GM23338 (cell line): ENCODE measurements at regions not wholly inside any gene's neighbourhood (a gene's known extent, or its start where the extent isn't known, plus 50 kb on each side); places are given as distances from the start of the nearest gene placed in this dataset.

Experiments
- CREB1 ChIP-seq: fragments of 250-450 bp; sonication (Bioruptor Pico); IDR thresholded peaks from 2 replicates; pipeline ENCODE4 v1.5.0; 2020; ENCODE audit warnings: low read depth, mild to moderate bottlenecking, moderate library complexity
- EZH2 ChIP-seq: fragments of 200-600 bp; sonication (generic); IDR thresholded peaks from one replicate; pipeline ENCODE4 v1.8.0; 2017; ENCODE audit warnings: antibody characterized with exemption, mild to moderate bottlenecking, low read depth; ENCODE audit not compliant: unreplicated experiment
- EZH2phosphoT487 ChIP-seq: fragments of 200-600 bp; sonication (generic); IDR thresholded peaks from one replicate; pipeline ENCODE4 v1.8.1; 2018; ENCODE audit warnings: antibody characterized with exemption; ENCODE audit not compliant: unreplicated experiment
- JUNB ChIP-seq: IDR thresholded peaks from one replicate; pipeline ENCODE4 v1.6.1; 2016; ENCODE audit warnings: antibody characterized with exemption; ENCODE audit not compliant: unreplicated experiment
- POLR2AphosphoS5 ChIP-seq: IDR thresholded peaks from 2 replicates; pipeline ENCODE4 v1.6.1; 2016; ENCODE audit warnings: antibody characterized with exemption, low read depth
- TF ChIP-seq, protein P1 (sequence below), 2 experiments: fragments of 200-600 bp in 1 of 2; sonication (generic) in 1 of 2; conservative IDR thresholded peaks; 2 replicates each; pipeline versions ENCODE4 v1.5.1 to v1.6.1; 2016 to 2017; ENCODE audit warnings: antibody characterized with exemption in 2 of 2, low read depth in 2 of 2, mild to moderate bottlenecking in 2 of 2, moderate library complexity in 1 of 2
- TF ChIP-seq, protein P2 (sequence below): IDR thresholded peaks from one replicate; pipeline ENCODE4 v1.6.1; 2018; ENCODE audit warnings: antibody characterized with exemption; ENCODE audit not compliant: unreplicated experiment
- TF ChIP-seq, protein P3 (sequence below): IDR thresholded peaks from 2 replicates; pipeline ENCODE4 v1.6.1; 2016; ENCODE audit warnings: antibody characterized with exemption
- TF ChIP-seq, protein P4 (sequence below): fragments of 250-450 bp; sonication (Bioruptor Pico); IDR thresholded peaks from 2 replicates; pipeline ENCODE4 v1.5.0; 2020; ENCODE audit warnings: mild to moderate bottlenecking, moderate library complexity

DNA sequence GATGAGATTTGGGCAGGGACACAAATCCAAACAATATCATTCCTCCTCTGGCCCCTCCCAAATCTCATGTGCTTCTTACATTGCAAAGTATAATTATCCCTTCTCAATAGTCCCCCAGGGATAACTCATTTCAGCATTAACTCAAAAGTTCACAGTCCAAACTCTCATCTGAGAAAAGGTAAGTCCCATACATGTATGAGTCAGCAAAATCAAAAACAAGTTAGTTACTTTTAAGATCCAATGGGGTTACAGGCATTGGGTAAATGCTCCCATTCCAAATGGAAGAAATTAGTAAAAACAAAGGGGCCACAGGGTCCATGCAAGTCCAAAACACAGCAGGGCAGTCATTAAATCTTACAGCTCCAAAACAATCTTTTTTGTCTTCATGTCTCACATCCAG lies 917.9 kb upstream of the CDH10 start:
- TF ChIP-seq, protein P1, sequence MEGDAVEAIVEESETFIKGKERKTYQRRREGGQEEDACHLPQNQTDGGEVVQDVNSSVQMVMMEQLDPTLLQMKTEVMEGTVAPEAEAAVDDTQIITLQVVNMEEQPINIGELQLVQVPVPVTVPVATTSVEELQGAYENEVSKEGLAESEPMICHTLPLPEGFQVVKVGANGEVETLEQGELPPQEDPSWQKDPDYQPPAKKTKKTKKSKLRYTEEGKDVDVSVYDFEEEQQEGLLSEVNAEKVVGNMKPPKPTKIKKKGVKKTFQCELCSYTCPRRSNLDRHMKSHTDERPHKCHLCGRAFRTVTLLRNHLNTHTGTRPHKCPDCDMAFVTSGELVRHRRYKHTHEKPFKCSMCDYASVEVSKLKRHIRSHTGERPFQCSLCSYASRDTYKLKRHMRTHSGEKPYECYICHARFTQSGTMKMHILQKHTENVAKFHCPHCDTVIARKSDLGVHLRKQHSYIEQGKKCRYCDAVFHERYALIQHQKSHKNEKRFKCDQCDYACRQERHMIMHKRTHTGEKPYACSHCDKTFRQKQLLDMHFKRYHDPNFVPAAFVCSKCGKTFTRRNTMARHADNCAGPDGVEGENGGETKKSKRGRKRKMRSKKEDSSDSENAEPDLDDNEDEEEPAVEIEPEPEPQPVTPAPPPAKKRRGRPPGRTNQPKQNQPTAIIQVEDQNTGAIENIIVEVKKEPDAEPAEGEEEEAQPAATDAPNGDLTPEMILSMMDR (conservative IDR thresholded peaks at IDR 0.05; ENCODE audit: low read depth in 2 of 2), result no peak
- TF ChIP-seq EZH2 (no peak), EZH2phosphoT487 (no peak), CREB1 (CRISPR knock-in tag) (no peak), JUNB (no peak), POLR2AphosphoS5 (no peak)
- TF ChIP-seq, protein P2, sequence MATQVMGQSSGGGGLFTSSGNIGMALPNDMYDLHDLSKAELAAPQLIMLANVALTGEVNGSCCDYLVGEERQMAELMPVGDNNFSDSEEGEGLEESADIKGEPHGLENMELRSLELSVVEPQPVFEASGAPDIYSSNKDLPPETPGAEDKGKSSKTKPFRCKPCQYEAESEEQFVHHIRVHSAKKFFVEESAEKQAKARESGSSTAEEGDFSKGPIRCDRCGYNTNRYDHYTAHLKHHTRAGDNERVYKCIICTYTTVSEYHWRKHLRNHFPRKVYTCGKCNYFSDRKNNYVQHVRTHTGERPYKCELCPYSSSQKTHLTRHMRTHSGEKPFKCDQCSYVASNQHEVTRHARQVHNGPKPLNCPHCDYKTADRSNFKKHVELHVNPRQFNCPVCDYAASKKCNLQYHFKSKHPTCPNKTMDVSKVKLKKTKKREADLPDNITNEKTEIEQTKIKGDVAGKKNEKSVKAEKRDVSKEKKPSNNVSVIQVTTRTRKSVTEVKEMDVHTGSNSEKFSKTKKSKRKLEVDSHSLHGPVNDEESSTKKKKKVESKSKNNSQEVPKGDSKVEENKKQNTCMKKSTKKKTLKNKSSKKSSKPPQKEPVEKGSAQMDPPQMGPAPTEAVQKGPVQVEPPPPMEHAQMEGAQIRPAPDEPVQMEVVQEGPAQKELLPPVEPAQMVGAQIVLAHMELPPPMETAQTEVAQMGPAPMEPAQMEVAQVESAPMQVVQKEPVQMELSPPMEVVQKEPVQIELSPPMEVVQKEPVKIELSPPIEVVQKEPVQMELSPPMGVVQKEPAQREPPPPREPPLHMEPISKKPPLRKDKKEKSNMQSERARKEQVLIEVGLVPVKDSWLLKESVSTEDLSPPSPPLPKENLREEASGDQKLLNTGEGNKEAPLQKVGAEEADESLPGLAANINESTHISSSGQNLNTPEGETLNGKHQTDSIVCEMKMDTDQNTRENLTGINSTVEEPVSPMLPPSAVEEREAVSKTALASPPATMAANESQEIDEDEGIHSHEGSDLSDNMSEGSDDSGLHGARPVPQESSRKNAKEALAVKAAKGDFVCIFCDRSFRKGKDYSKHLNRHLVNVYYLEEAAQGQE, result no peak
- TF ChIP-seq, protein P3, sequence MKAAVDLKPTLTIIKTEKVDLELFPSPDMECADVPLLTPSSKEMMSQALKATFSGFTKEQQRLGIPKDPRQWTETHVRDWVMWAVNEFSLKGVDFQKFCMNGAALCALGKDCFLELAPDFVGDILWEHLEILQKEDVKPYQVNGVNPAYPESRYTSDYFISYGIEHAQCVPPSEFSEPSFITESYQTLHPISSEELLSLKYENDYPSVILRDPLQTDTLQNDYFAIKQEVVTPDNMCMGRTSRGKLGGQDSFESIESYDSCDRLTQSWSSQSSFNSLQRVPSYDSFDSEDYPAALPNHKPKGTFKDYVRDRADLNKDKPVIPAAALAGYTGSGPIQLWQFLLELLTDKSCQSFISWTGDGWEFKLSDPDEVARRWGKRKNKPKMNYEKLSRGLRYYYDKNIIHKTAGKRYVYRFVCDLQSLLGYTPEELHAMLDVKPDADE, result no peak
- TF ChIP-seq, protein P4, sequence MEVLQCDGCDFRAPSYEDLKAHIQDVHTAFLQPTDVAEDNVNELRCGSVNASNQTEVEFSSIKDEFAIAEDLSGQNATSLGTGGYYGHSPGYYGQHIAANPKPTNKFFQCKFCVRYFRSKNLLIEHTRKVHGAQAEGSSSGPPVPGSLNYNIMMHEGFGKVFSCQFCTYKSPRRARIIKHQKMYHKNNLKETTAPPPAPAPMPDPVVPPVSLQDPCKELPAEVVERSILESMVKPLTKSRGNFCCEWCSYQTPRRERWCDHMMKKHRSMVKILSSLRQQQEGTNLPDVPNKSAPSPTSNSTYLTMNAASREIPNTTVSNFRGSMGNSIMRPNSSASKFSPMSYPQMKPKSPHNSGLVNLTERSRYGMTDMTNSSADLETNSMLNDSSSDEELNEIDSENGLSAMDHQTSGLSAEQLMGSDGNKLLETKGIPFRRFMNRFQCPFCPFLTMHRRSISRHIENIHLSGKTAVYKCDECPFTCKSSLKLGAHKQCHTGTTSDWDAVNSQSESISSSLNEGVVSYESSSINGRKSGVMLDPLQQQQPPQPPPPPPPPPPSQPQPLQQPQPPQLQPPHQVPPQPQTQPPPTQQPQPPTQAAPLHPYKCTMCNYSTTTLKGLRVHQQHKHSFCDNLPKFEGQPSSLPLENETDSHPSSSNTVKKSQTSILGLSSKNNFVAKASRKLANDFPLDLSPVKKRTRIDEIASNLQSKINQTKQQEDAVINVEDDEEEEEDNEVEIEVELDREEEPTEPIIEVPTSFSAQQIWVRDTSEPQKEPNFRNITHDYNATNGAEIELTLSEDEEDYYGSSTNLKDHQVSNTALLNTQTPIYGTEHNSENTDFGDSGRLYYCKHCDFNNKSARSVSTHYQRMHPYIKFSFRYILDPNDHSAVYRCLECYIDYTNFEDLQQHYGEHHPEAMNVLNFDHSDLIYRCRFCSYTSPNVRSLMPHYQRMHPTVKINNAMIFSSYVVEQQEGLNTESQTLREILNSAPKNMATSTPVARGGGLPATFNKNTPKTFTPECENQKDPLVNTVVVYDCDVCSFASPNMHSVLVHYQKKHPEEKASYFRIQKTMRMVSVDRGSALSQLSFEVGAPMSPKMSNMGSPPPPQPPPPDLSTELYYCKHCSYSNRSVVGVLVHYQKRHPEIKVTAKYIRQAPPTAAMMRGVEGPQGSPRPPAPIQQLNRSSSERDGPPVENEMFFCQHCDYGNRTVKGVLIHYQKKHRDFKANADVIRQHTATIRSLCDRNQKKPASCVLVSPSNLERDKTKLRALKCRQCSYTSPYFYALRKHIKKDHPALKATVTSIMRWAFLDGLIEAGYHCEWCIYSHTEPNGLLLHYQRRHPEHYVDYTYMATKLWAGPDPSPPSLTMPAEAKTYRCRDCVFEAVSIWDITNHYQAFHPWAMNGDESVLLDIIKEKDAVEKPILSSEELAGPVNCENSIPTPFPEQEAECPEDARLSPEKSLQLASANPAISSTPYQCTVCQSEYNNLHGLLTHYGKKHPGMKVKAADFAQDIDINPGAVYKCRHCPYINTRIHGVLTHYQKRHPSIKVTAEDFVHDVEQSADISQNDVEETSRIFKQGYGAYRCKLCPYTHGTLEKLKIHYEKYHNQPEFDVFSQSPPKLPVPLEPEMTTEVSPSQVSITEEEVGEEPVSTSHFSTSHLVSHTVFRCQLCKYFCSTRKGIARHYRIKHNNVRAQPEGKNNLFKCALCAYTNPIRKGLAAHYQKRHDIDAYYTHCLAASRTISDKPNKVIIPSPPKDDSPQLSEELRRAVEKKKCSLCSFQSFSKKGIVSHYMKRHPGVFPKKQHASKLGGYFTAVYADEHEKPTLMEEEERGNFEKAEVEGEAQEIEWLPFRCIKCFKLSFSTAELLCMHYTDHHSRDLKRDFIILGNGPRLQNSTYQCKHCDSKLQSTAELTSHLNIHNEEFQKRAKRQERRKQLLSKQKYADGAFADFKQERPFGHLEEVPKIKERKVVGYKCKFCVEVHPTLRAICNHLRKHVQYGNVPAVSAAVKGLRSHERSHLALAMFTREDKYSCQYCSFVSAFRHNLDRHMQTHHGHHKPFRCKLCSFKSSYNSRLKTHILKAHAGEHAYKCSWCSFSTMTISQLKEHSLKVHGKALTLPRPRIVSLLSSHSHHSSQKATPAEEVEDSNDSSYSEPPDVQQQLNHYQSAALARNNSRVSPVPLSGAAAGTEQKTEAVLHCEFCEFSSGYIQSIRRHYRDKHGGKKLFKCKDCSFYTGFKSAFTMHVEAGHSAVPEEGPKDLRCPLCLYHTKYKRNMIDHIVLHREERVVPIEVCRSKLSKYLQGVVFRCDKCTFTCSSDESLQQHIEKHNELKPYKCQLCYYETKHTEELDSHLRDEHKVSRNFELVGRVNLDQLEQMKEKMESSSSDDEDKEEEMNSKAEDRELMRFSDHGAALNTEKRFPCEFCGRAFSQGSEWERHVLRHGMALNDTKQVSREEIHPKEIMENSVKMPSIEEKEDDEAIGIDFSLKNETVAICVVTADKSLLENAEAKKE (CRISPR knock-in tag), result no peak
